H1 (cell line): ENCODE measurements at regions not wholly inside any gene's neighbourhood (a gene's known extent, or its start where the extent isn't known, plus 50 kb on each side); places are given as distances from the start of the nearest gene placed in this dataset.

Experiments
- CTCF ChIA-PET: fragments of 300-600 bp; sonication (Branson Sonifier 250); formaldehyde crosslinking; loops from one replicate; lab custom pipeline; 2021; ENCODE audit not compliant: partially characterized antibody; lab: Charles Lee
- POLR2A ChIA-PET: fragments of 300-600 bp; sonication (Branson Sonifier 250); formaldehyde crosslinking; loops from one replicate; lab custom pipeline; 2021; ENCODE audit warnings: inconsistent platforms; ENCODE audit not compliant: partially characterized antibody; lab: Charles Lee
- DNase-seq, 2 experiments: peaks; one replicate each; pipeline versions ENCODE4 v3.0.0 to v3.0.0-alpha.2; 2010 to 2022; ENCODE audit warnings: low spot score in 2 of 2, low read depth in 1 of 2, mixed read lengths in 1 of 2
- FAIRE-seq: peaks from 2 replicates; lab custom pipeline; 2011; peaks lifted over from hg19 to GRCh38; lab: Jason Lieb, UNC
- H2AFZ ChIP-seq: 2 replicates; pipeline ENCODE4 v1.8.1; 2012; ENCODE audit warnings: low read length, inconsistent platforms
- H2AK5ac ChIP-seq: 2 replicates; pipeline ENCODE4 v1.6.1; 2013; ENCODE audit warnings: low read depth, low read length
- H2BK120ac ChIP-seq: replicated peaks from 2 replicates; pipeline ENCODE3; 2013; ENCODE audit warnings: low read depth, low read length, inconsistent platforms
- H2BK12ac ChIP-seq: 2 replicates; pipeline ENCODE4 v1.6.1; 2013; ENCODE audit warnings: low read depth, low read length
- H2BK15ac ChIP-seq: 2 replicates; pipeline ENCODE4 v1.6.1; 2013; ENCODE audit warnings: low read length
- H2BK20ac ChIP-seq: 2 replicates; pipeline ENCODE4 v1.6.1; 2013; ENCODE audit warnings: low read length
- H2BK5ac ChIP-seq: 2 replicates; pipeline ENCODE4 v1.6.1; 2013; ENCODE audit warnings: low read depth, low read length
- H3K14ac ChIP-seq: 2 replicates; pipeline ENCODE4 v1.6.1; 2013; ENCODE audit warnings: inconsistent platforms; ENCODE audit not compliant: insufficient read length
- H3K18ac ChIP-seq: 2 replicates; pipeline ENCODE4 v1.6.1; 2013; ENCODE audit warnings: low read length; ENCODE audit errors: extremely low read depth
- H3K23ac ChIP-seq: 2 replicates; pipeline ENCODE4 v1.6.1; 2013; ENCODE audit warnings: inconsistent platforms; ENCODE audit not compliant: insufficient read length
- H3K23me2 ChIP-seq: 2 replicates; pipeline ENCODE4 v1.6.1; 2013; ENCODE audit warnings: low read depth, low read length
- H3K27ac ChIP-seq: 2 replicates; pipeline ENCODE4 v1.6.1; 2011; ENCODE audit warnings: low read depth, low read length, inconsistent platforms
- H3K27me3 ChIP-seq, 4 experiments: replicated peaks in 1 of 4; 1 replicate in 1 of 4; 2 replicates in 3 of 4; pipeline versions ENCODE4 v1.6.1 to v1.8.1; 2011 to 2013; ENCODE audit warnings: low read length in 3 of 4, mild to moderate bottlenecking in 3 of 4, inconsistent platforms in 2 of 4, mixed read lengths in 2 of 4, moderate library complexity in 1 of 4; ENCODE audit not compliant: control insufficient read depth in 3 of 4, insufficient read depth in 3 of 4; ENCODE audit errors: extremely low read depth in 1 of 4
- H3K36me3 ChIP-seq, 4 experiments: 2 replicates each; pipeline versions ENCODE4 v1.6.1 to v1.8.1; 2011 to 2013; ENCODE audit warnings: mild to moderate bottlenecking in 4 of 4, low read length in 3 of 4, moderate library complexity in 2 of 4, control low read depth in 1 of 4, inconsistent platforms in 1 of 4; ENCODE audit not compliant: insufficient read depth in 4 of 4, control insufficient read depth in 2 of 4
- H3K4ac ChIP-seq: replicated peaks from 2 replicates; pipeline ENCODE3; 2013; ENCODE audit warnings: low read length, low read depth, mixed read lengths, inconsistent platforms; ENCODE audit not compliant: insufficient read length
- H3K4me1 ChIP-seq, 4 experiments: replicated peaks in 1 of 4; 1 replicate in 1 of 4; 2 replicates in 3 of 4; pipeline versions ENCODE4 v1.6.1 to v1.8.1; 2011 to 2013; ENCODE audit warnings: low read length in 3 of 4, inconsistent platforms in 2 of 4, mixed read lengths in 1 of 4; ENCODE audit not compliant: insufficient read depth in 4 of 4, control insufficient read depth in 3 of 4
- H3K4me2 ChIP-seq, 2 experiments: 2 replicates each; pipeline versions ENCODE4 v1.6.1 to v1.8.1; 2011 to 2013; ENCODE audit warnings: low read depth in 2 of 2, low read length in 2 of 2, control low read depth in 1 of 2, inconsistent platforms in 1 of 2, mild to moderate bottlenecking in 1 of 2; ENCODE audit not compliant: insufficient read depth in 1 of 2
- H3K4me3 ChIP-seq, 4 experiments: fragments of 200-600, 300-600 bp in 1 of 4; sonication (generic), shearing (Covaris generic), sonication (Bioruptor Twin) in 1 of 4; 2 replicates each; pipeline versions ENCODE4 v1.5.1 to v1.8.1; 2011 to 2016; ENCODE audit warnings: low read length in 4 of 4, low read depth in 3 of 4, control low read depth in 2 of 4, inconsistent platforms in 2 of 4, mild to moderate bottlenecking in 2 of 4, mixed read lengths in 1 of 4, moderate library complexity in 1 of 4; ENCODE audit not compliant: insufficient read depth in 2 of 4; ENCODE audit errors: extremely low read depth in 1 of 4
- H3K56ac ChIP-seq: replicated peaks from 2 replicates; pipeline ENCODE3; 2013; ENCODE audit warnings: low read depth, mild to moderate bottlenecking, mixed read lengths, low read length, inconsistent platforms; ENCODE audit not compliant: insufficient read length
- H3K79me1 ChIP-seq: 2 replicates; pipeline ENCODE4 v1.6.1; 2013; ENCODE audit warnings: low read depth, low read length, control low read depth
- H3K79me2 ChIP-seq, 2 experiments: 2 replicates each; pipeline versions ENCODE4 v1.6.1 to v1.8.1; 2012 to 2013; ENCODE audit warnings: low read length in 2 of 2, mild to moderate bottlenecking in 2 of 2, inconsistent platforms in 1 of 2; ENCODE audit not compliant: insufficient read depth in 2 of 2, control insufficient read depth in 1 of 2
- H3K9ac ChIP-seq, 4 experiments: replicated peaks in 1 of 4; 1 replicate in 1 of 4; 2 replicates in 3 of 4; pipeline versions ENCODE4 v1.6.1 to v1.8.1; 2011 to 2013; ENCODE audit warnings: low read depth in 3 of 4, low read length in 3 of 4, control low read depth in 2 of 4, mild to moderate bottlenecking in 2 of 4, moderate library complexity in 2 of 4, inconsistent platforms in 1 of 4; ENCODE audit errors: extremely low read depth in 1 of 4
- H3K9me3 ChIP-seq, 2 experiments: 2 replicates each; pipeline versions ENCODE4 v1.6.1 to v1.8.1; 2012 to 2013; ENCODE audit warnings: mild to moderate bottlenecking in 2 of 2, moderate library complexity in 2 of 2, control low read depth in 1 of 2, inconsistent platforms in 1 of 2, low read depth in 1 of 2, low read length in 1 of 2, mixed read lengths in 1 of 2; ENCODE audit not compliant: insufficient read depth in 2 of 2
- H4K20me1 ChIP-seq, 2 experiments: replicated peaks in 1 of 2; 2 replicates each; pipeline versions ENCODE3 to v1.8.1; 2011 to 2013; ENCODE audit warnings: inconsistent platforms in 2 of 2, low read length in 2 of 2, mild to moderate bottlenecking in 1 of 2; ENCODE audit not compliant: insufficient read depth in 2 of 2, control insufficient read depth in 1 of 2
- H4K5ac ChIP-seq: 2 replicates; pipeline ENCODE4 v1.6.1; 2013; ENCODE audit warnings: low read length, low read depth, mixed read lengths, inconsistent platforms; ENCODE audit not compliant: insufficient read length
- H4K8ac ChIP-seq: 2 replicates; pipeline ENCODE4 v1.8.0; 2013; ENCODE audit warnings: mild to moderate bottlenecking, moderate library complexity, low read length, inconsistent platforms; ENCODE audit not compliant: insufficient read depth; ENCODE audit errors: extremely low read depth
- H4K91ac ChIP-seq: replicated peaks from 2 replicates; pipeline ENCODE3; 2013; ENCODE audit warnings: low read length, mixed read lengths, inconsistent platforms; ENCODE audit not compliant: insufficient read length
- BRCA1 ChIP-seq: IDR thresholded peaks from 2 replicates; pipeline ENCODE4 v1.6.1; 2012; ENCODE audit warnings: low read depth, low read length, improper control_type of control experiment
- CBX8 ChIP-seq: fragments of 300-800, 300-1000 bp; sonication (generic); IDR thresholded peaks from 2 replicates; pipeline ENCODE4 v1.7.1; 2016; ENCODE audit warnings: low read depth, low read length, borderline replicate concordance
- HDAC6 ChIP-seq: IDR thresholded peaks from one replicate; pipeline ENCODE4 v1.7.1; 2012; ENCODE audit warnings: low read depth, mild to moderate bottlenecking, inconsistent platforms, low read length, moderate library complexity
- JUN ChIP-seq: IDR thresholded peaks from 2 replicates; pipeline ENCODE4 v1.6.1; 2011; ENCODE audit warnings: low read depth, mild to moderate bottlenecking, improper control_type of control experiment, low read length
- POLR2AphosphoS5 ChIP-seq: IDR thresholded peaks from 2 replicates; pipeline ENCODE4 v1.6.1; 2011; ENCODE audit warnings: low read depth, low read length
- RAD21 ChIP-seq, 2 experiments: IDR thresholded peaks in 1 of 2; conservative IDR thresholded peaks in 1 of 2; 2 replicates each; pipeline ENCODE4 v1.6.1; 2011; ENCODE audit warnings: low read depth in 2 of 2, low read length in 2 of 2, improper control_type of control experiment in 1 of 2, inconsistent platforms in 1 of 2, mild to moderate bottlenecking in 1 of 2, moderate library complexity in 1 of 2
- RNF2 ChIP-seq: fragments of 200-900, 300-1000 bp; sonication (generic); IDR thresholded peaks from 2 replicates; pipeline ENCODE4 v1.7.1; 2016; ENCODE audit warnings: borderline replicate concordance, low read depth, mild to moderate bottlenecking, antibody characterized with exemption, low read length; ENCODE audit not compliant: poor library complexity, severe bottlenecking; ENCODE audit errors: missing control alignments
- SRF ChIP-seq: IDR thresholded peaks from 2 replicates; pipeline ENCODE4 v1.6.1; 2011; ENCODE audit warnings: mild to moderate bottlenecking, low read depth, low read length, moderate library complexity
- YY1 ChIP-seq: IDR thresholded peaks from 2 replicates; pipeline ENCODE4 v1.6.1; 2011; ENCODE audit warnings: low read depth, mild to moderate bottlenecking, low read length
- WGBS, 2 experiments: shearing (Covaris generic) in 1 of 2; methylation state at CpG; one replicate each; pipeline versions ENCODE4 v1.1.6 to v1.1.7; 2013 to 2015; ENCODE audit warnings: low lambda C conversion rate in 2 of 2, mixed read lengths in 2 of 2, inconsistent platforms in 1 of 2, low coverage in 1 of 2, missing lambda C conversion rate in 1 of 2; ENCODE audit not compliant: insufficient replicate concordance in 2 of 2, insufficient coverage in 1 of 2, insufficient read length in 1 of 2; ENCODE audit errors: extremely low coverage in 1 of 2, missing lambda C conversion rate in 1 of 2; 5-methylcytosine and 5-hydroxymethylcytosine counted together

GRCh38 chr6:146975093-146975492 lies 229.1 kb upstream of the STXBP5 start:
- 97% methylated on average over 3 of the region's 3 CpGs; no CpG with 5 or more reads in 1 of the 2 experiments for WGBS, 2 experiments
- H3K14ac ChIP-seq: no peak overlapping the region
- H2BK120ac ChIP-seq: no peak overlapping the region
- no peak overlapping the region for H4K5ac ChIP-seq
- no peak overlapping the region for H2BK5ac ChIP-seq
- no peak overlapping the region for H3K56ac ChIP-seq
- no peak overlapping the region for H3K18ac ChIP-seq
- no peaks in the 10 kb centered on the region for H3K27me3 ChIP-seq
- H2BK12ac ChIP-seq: no peak overlapping the region
- DNase-seq (no peak), FAIRE-seq (no peak)
- no peak overlapping the region for H3K4me2 ChIP-seq
- H2AK5ac ChIP-seq: no peak overlapping the region
- H2AFZ ChIP-seq: no peak overlapping the region
- no peak overlapping the region for H3K9ac ChIP-seq
- no peak overlapping the region for H4K91ac ChIP-seq
- H3K4me3 ChIP-seq: no peak overlapping the region
- POLR2A ChIA-PET: no interaction called here
- no peaks in the 10 kb centered on the region for H3K79me1 ChIP-seq
- H2BK20ac ChIP-seq: no peak overlapping the region
- no peak overlapping the region for H3K27ac ChIP-seq
- no peaks in the 10 kb centered on the region for H3K23me2 ChIP-seq
- no peak overlapping the region for H4K8ac ChIP-seq
- no peaks in the 10 kb centered on the region for H3K9me3 ChIP-seq
- no peak overlapping the region for H2BK15ac ChIP-seq
- no peaks in the 10 kb centered on the region for H4K20me1 ChIP-seq
- CTCF ChIA-PET: interaction anchor here (0.6 kb wide), 1 partner anchor 192 kb away, joined by 3 read pairs; no protein-coding TSS in a partner anchor
- H3K4ac ChIP-seq: no peak overlapping the region
- TF ChIP-seq RAD21 (IDR thresholded peaks at IDR 0.05 in 1 of 2, conservative IDR thresholded peaks at IDR 0.05 in 1 of 2; ENCODE audit: low read depth in 2 of 2, low read length in 2 of 2) (no peak), HDAC6 (no peak), BRCA1 (no peak), JUN (no peak), RNF2 (no peak), SRF (no peak), CBX8 (no peak), YY1 (no peak), POLR2AphosphoS5 (no peak)
- TF ChIP-seq, all 59 proteins: peak for 0
- Histone ChIP-seq H3K36me3 (no peaks in the 10 kb centered on the region), H3K4me1 (no peaks in the 10 kb centered on the region), H3K79me2 (no peaks in the 10 kb centered on the region), H3K23ac (no peak overlapping the region)
